HG03342 (cell line): ENCODE measurements at regions not wholly inside any gene's neighbourhood (a gene's known extent, or its start where the extent isn't known, plus 50 kb on each side); places are given as distances from the start of the nearest gene placed in this dataset.
"Not testable (repeated sequence)": the region's sequence is repeated elsewhere in the genome, so short reads cannot be mapped to it uniquely, and the experiment has no call there.

ENCODE experiments used
- ATAC-seq: cut with Tn5 transposase; IDR thresholded peaks from one replicate; pipeline ENCODE4 v1.9.1; 2021; ENCODE audit warnings: mild to moderate bottlenecking, moderate library complexity; ENCODE audit not compliant: unreplicated experiment

GRCh38 chr2:128606837-128607236 lies 288.2 kb upstream of the HS6ST1 start:
- ATAC-seq = no peak

DNA sequence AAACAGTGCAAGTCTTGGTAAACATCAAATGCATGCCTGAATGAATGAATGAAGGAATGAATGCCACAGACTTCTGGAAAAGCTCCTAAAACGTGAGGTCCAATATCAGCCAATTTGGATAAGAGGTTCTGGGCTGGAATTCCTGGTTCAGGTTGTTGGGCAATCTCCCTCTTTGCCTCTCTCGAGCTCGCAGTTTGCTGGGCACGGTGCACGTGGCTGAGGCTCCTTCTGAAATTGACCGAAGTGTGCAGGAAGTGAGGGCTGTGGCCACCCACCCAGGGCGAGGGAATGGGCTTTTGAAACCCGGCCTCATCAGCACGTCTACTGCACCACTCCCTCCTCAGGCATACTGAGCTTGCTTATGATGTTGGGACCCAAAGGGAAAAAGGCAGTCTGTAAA lies 288.8 kb upstream of the HS6ST1 start:
- no peak for ATAC-seq

DNA sequence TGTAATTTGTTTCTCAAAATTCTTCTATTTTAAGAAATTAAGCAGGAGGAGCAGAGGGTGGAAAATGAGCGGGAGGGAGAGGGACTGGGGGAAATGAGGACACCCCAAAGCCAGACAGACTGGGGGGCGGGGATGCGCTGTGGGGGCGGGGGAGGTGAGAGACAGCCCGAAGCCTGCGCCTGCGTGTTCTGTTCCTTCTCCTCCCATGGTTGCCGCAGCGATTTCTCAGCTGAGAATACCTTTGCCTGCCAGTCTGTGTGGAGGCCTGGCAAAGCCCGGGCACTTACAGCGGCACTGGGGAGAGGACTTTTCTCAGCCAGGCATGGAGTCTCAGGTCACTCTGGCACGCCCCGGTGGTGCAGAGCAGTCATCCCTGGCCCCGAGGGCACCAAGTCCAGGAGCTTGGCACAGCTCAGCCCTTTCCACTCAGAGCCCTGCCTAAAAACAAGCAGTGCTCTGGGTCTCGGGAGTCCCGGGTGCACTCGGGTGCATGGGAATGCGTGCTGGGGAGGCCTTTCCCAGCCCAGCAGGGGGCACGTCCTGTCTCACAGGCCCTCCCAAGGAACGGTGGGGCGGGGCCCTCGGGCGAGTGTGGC lies 289.3 kb upstream of the HS6ST1 start:
- no peak for ATAC-seq

GRCh38 chr2:128608921-128609880 lies 290.5 kb upstream of the HS6ST1 start:
- no peak for ATAC-seq

- ATAC-seq = no peak
Observed at GRCh38 chr2:128610496-128610895, 291.8 kb upstream of the HS6ST1 start.

- no peak for ATAC-seq
Observed at GRCh38 chr2:128611421-128612320, 293.0 kb upstream of the HS6ST1 start.

GRCh38 chr2:128612628-128613027 lies 294.0 kb upstream of the HS6ST1 start:
- ATAC-seq = no peak

- ATAC-seq = no peak
Observed at GRCh38 chr2:128613351-128613750, 294.7 kb upstream of the HS6ST1 start.

- no peak for ATAC-seq
Observed at GRCh38 chr2:128613876-128614275, 295.2 kb upstream of the HS6ST1 start.

DNA sequence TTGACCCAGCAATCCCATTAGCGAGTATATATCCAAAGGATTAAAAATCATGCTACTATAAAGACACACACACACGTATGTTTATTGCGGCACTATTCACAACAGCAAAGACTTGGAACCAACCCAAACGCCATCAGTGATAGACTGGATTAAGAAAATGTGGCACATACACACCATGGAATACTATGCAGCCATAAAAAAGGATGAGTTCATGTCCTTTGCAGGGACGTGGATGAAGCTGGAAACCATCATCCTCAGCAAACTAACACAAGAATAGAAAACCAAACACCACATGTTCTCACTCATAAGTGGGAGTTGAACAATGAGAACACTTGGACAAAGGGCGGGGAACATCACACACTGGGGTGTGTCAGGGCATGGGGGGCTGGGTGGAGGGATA lies 296.2 kb upstream of the HS6ST1 start:
- ATAC-seq = not testable (repeated sequence)

GRCh38 chr2:128615571-128615970 lies 296.9 kb upstream of the HS6ST1 start:
- ATAC-seq = no peak

DNA sequence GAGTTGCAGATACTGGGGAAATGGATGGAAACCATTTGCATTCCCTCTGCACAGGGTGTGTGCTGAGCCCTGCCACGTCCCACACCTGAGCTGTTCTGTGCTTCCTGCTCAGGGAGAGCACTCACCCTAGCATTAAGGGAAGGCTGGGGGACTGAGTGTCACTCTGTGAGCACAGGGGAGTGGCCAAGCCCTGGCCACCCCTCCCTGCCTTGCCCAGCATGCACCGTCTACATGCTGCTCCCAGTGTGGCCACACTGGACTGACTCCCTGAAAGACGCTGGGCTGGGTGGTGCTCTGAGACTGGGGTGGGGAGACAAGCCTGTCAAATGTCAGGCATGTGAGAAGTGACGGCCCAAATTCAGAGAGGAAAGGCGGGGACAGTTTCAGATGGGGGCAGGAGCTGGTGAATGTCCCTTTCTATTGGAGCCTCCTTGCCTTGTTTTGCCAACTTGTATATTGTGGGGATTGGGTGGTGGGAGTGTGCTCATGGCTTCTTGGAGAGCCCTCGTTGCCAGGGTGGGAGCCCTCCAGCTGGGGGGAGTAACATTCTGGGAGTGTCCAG lies 298.4 kb upstream of the HS6ST1 start:
- ATAC-seq = no peak

- no peak for ATAC-seq
Observed at GRCh38 chr2:128617661-128618060, 299.0 kb upstream of the HS6ST1 start.

- no peak for ATAC-seq
Observed at GRCh38 chr2:128618642-128619041, 300.0 kb upstream of the HS6ST1 start.

DNA sequence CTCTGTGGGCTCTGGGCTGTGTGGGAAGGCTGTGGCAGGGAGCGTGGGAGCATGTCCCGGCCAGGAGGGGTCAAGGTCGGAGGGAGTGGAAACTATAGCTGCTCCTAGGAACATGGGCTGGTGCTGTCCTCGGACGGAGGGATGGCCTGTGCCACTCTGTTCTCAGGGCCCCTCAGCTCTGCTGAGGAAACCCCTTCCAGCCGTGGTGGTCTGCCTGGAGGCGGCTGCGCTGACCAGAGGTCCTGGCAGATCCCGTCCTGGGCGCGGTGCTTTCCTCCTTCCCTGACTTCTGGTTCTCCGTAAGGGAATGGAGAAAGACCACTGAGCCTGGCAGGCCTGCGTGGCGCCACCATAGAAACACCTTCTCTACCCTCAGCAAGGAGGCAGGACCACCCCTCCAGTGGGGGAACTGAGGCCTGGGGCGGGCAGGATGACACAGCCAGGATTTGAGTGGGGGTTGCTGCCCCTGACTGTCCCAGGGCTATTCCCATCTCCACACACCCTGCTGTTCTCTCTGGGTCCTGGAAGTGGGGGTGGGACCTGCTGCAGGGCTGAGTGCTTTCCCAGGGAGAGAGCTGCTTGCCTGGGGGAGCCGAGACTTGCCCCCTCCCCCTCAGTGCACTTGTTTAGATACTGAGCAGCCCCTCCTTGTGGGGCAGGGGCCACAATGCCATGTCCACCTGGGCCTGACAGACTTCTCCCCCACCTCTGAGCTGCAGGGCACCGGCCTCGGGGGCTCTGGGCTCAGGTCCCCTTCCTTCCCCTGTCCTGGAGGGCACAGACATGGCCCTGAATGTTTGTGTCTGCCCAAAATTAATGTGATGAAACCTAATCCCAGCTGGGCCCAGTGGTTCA lies 301.0 kb upstream of the HS6ST1 start:
- no peak for ATAC-seq

GRCh38 chr2:128621074-128621473 lies 302.4 kb upstream of the HS6ST1 start:
- ATAC-seq = no peak

GRCh38 chr2:128622371-128622770 lies 303.7 kb upstream of the HS6ST1 start:
- no peak for ATAC-seq

GRCh38 chr2:128622955-128623620 lies 304.4 kb upstream of the HS6ST1 start:
- no peak for ATAC-seq
